Hepatocyte (in vitro differentiated cells): ENCODE measurements at regions not wholly inside any gene's neighbourhood (a gene's known extent, or its start where the extent isn't known, plus 50 kb on each side); places are given as distances from the start of the nearest gene placed in this dataset.

Source experiments
- CTCF ChIP-seq: fragments of 200-600 bp; sonication (generic); IDR thresholded peaks from 2 replicates; pipeline ENCODE4 v1.5.1; 2016; ENCODE audit warnings: antibody characterized with exemption, mild to moderate bottlenecking; ENCODE audit not compliant: poor library complexity
- EZH2 ChIP-seq: fragments of 200-600 bp; sonication (generic); IDR thresholded peaks from 2 replicates; pipeline ENCODE4 v1.6.1; 2016; ENCODE audit warnings: antibody characterized with exemption, mild to moderate bottlenecking, borderline replicate concordance
- EZH2phosphoT487 ChIP-seq: fragments of 200-600 bp; sonication (generic); IDR thresholded peaks from one replicate; pipeline ENCODE4 v1.6.1; 2018; ENCODE audit warnings: antibody characterized with exemption, mild to moderate bottlenecking, low read depth, moderate library complexity; ENCODE audit not compliant: unreplicated experiment, severe bottlenecking

- no peak for TF ChIP-seq CTCF
- no peak for TF ChIP-seq EZH2phosphoT487
- TF ChIP-seq EZH2, result no peak
Observed at GRCh38 chr21:35506771-35507170, 457.7 kb upstream of the RUNX1 start.
